Smooth muscle cell (in vitro differentiated cells): ENCODE measurements at regions not wholly inside any gene's neighbourhood (a gene's known extent, or its start where the extent isn't known, plus 50 kb on each side); places are given as distances from the start of the nearest gene placed in this dataset.

Experiments used
- DNase-seq: peaks from one replicate; lab custom pipeline; 2025; ENCODE audit not compliant: unreplicated experiment; lab: John Stamatoyannopoulos, UW
- H2AFZ ChIP-seq: fragments of 200-600 bp; sonication (generic); 2 replicates; pipeline ENCODE4 v1.6.0; 2016; ENCODE audit warnings: antibody characterized with exemption, low read depth, mild to moderate bottlenecking
- H3F3A ChIP-seq: fragments of 200-600 bp; sonication (generic); 2 replicates; pipeline ENCODE4 v1.6.0; 2017; ENCODE audit warnings: antibody characterized with exemption, low read depth
- H3K27ac ChIP-seq: fragments of 200-600 bp; sonication (generic); 2 replicates; pipeline ENCODE4 v1.5.1; 2016; ENCODE audit warnings: low read depth, mild to moderate bottlenecking
- H3K27me3 ChIP-seq: fragments of 200-600 bp; sonication (generic); 2 replicates; pipeline ENCODE4 v1.6.1; 2016; ENCODE audit warnings: low read depth, mild to moderate bottlenecking
- H3K36me3 ChIP-seq: fragments of 200-600 bp; sonication (generic); 2 replicates; pipeline ENCODE4 v1.5.1; 2016; ENCODE audit warnings: low read depth
- H3K4me1 ChIP-seq: fragments of 200-600 bp; sonication (generic); 2 replicates; pipeline ENCODE4 v1.5.1; 2016; ENCODE audit warnings: low read depth
- H3K4me2 ChIP-seq: fragments of 200-600 bp; sonication (generic); 2 replicates; pipeline ENCODE4 v1.6.0; 2016; ENCODE audit warnings: mild to moderate bottlenecking
- H3K4me3 ChIP-seq: fragments of 200-600 bp; sonication (generic); 2 replicates; pipeline ENCODE4 v1.5.1; 2016; ENCODE audit warnings: mild to moderate bottlenecking
- H3K79me2 ChIP-seq: fragments of 200-600 bp; sonication (generic); 2 replicates; pipeline ENCODE4 v1.6.0; 2016; ENCODE audit warnings: low read depth, mild to moderate bottlenecking
- H3K9ac ChIP-seq: fragments of 200-600 bp; sonication (generic); 2 replicates; pipeline ENCODE4 v1.6.0; 2016; ENCODE audit warnings: low read depth
- H3K9me3 ChIP-seq: fragments of 200-600 bp; sonication (generic); replicated peaks from 2 replicates; pipeline ENCODE4 v1.5.1; 2016; ENCODE audit warnings: low read depth
- H4K20me1 ChIP-seq: fragments of 200-600 bp; sonication (generic); 2 replicates; pipeline ENCODE4 v1.6.0; 2016; ENCODE audit warnings: low read depth
- WGBS: methylation state at CpG from one replicate; pipeline ENCODE4 v1.1.7; 2016; ENCODE audit warnings: low lambda C conversion rate; 5-methylcytosine and 5-hydroxymethylcytosine counted together
- TF ChIP-seq, protein P1 (sequence below): fragments of 200-600 bp; sonication (generic); IDR thresholded peaks from 2 replicates; pipeline ENCODE4 v1.5.1; 2017; ENCODE audit warnings: borderline replicate concordance, mild to moderate bottlenecking, antibody characterized with exemption; ENCODE audit not compliant: insufficient read depth, poor library complexity, severe bottlenecking

DNA sequence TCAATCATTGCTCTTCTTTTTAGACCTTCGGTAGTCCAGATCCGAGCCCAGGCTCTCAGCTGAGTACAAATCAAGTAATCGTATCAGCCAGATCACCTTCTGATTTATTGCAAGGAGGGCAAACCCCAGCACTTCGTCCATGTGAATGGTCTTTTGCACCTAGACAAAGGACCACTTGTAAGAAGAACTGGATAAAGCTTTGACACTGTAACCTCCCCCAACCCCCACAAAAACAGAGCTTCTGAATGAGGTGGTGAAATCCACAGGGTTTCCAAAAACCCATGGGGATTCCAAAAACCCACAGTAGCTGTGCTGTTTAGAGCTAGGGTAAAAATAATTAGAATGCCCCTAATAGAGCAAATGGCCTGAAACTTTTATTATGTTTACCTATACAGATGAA is 148.8 kb upstream of the ODAD2 start:
- Histone ChIP-seq H3K9me3 (no peaks in the 10 kb centered on the region), H3K4me2 (no peak overlapping the region), H3K4me3 (no peak overlapping the region), H3K4me1 (peaks cover 12% of the 10 kb centered on the region), H3K9ac (no peak overlapping the region), H3F3A (no peaks in the 10 kb centered on the region), H3K79me2 (no peaks in the 10 kb centered on the region), H3K27me3 (no peaks in the 10 kb centered on the region), H2AFZ (no peak overlapping the region), H3K36me3 (no peaks in the 10 kb centered on the region), H3K27ac (no peak overlapping the region), H4K20me1 (no peaks in the 10 kb centered on the region)
- TF ChIP-seq, protein P1, sequence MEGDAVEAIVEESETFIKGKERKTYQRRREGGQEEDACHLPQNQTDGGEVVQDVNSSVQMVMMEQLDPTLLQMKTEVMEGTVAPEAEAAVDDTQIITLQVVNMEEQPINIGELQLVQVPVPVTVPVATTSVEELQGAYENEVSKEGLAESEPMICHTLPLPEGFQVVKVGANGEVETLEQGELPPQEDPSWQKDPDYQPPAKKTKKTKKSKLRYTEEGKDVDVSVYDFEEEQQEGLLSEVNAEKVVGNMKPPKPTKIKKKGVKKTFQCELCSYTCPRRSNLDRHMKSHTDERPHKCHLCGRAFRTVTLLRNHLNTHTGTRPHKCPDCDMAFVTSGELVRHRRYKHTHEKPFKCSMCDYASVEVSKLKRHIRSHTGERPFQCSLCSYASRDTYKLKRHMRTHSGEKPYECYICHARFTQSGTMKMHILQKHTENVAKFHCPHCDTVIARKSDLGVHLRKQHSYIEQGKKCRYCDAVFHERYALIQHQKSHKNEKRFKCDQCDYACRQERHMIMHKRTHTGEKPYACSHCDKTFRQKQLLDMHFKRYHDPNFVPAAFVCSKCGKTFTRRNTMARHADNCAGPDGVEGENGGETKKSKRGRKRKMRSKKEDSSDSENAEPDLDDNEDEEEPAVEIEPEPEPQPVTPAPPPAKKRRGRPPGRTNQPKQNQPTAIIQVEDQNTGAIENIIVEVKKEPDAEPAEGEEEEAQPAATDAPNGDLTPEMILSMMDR = no peak
- no peak for DNase-seq
- 84% methylated on average over 4 of the region's 4 CpGs for WGBS

DNA sequence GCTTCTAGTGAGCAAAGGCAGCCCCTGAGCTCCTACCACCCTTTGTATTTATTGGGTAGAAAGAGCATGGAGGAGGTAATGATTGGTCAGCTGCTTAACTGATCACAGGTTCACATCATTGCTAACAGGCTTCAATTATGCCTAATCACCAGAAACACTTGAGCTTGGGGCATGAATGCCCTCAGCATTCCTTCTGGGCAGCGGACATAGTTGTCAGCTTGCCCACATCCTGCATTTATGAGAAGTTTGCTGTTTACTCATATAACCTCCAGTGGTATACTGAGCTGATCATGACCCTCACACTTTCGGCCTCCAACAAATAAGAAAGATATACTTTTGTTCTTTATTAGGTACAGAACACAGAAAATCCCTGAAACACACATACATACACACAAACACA is 140.3 kb upstream of the ODAD2 start:
- WGBS = 91% methylated on average over 2 of the region's 2 CpGs
- Histone ChIP-seq H3K9ac (no peak overlapping the region), H3K27ac (no peak overlapping the region), H3K9me3 (no peaks in the 10 kb centered on the region), H3K4me2 (no peak overlapping the region), H3K36me3 (no peaks in the 10 kb centered on the region), H3K4me1 (no peaks in the 10 kb centered on the region), H3K79me2 (no peaks in the 10 kb centered on the region), H3K4me3 (no peak overlapping the region), H3F3A (no peaks in the 10 kb centered on the region), H4K20me1 (no peaks in the 10 kb centered on the region), H2AFZ (no peak overlapping the region), H3K27me3 (no peaks in the 10 kb centered on the region)
- no peak for DNase-seq
- TF ChIP-seq, protein P1 = no peak

DNA sequence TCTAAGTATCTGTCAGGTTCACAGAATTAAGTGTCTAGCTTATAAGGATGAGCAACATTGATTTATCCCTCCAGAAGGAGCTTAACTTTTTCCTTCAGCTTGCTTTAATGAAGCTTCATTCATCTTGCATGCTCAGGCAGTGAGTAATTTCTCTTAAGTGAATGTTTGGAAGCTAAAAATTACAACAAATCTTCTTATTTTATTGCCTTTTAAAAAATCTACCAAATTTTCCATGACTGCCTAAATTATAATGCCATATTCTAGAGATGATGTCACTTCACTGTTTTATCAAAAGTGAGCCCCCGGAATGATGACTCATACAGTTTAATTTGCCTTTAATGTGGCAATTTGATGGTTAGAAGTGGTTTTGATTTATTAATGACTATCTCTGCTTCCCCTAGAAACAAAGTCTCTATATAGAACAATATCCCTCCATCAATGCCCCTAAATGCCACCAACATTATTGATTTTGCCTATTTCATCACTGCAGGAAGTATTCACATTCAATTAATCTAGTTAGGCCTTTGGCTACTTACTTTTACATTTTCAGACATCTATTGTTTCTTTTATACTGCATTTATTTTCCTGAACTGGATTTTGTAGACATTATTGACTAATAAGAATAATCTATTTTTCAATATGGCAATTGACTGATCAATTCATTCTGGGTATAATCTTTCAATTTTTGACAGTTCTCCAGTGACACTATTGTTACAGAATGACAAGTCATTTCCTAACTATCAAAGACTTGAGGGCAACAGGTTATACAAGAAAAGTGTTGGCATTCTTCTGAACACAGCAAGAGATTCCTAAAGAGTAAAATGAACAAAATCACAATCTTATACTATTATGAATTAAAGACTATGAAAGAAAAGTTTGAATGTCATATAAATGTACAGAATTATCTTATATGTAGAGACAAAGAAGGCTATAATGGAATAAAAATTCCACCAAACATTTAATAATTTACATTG is 139.3 kb upstream of the ODAD2 start:
- no peak overlapping the region for H3K27ac ChIP-seq
- H4K20me1 ChIP-seq = no peaks in the 10 kb centered on the region
- H3F3A ChIP-seq = no peaks in the 10 kb centered on the region
- no peak overlapping the region for H3K4me2 ChIP-seq
- TF ChIP-seq, protein P1 = no peak
- H3K4me3 ChIP-seq = no peak overlapping the region
- H3K79me2 ChIP-seq = no peaks in the 10 kb centered on the region
- no peak overlapping the region for H2AFZ ChIP-seq
- H3K36me3 ChIP-seq = no peaks in the 10 kb centered on the region
- no peaks in the 10 kb centered on the region for H3K4me1 ChIP-seq
- H3K27me3 ChIP-seq = no peaks in the 10 kb centered on the region
- H3K9ac ChIP-seq = no peak overlapping the region
- H3K9me3 ChIP-seq = no peaks in the 10 kb centered on the region
- 81% methylated on average over 1 of the region's 1 CpG for WGBS
- DNase-seq = no peak

DNA sequence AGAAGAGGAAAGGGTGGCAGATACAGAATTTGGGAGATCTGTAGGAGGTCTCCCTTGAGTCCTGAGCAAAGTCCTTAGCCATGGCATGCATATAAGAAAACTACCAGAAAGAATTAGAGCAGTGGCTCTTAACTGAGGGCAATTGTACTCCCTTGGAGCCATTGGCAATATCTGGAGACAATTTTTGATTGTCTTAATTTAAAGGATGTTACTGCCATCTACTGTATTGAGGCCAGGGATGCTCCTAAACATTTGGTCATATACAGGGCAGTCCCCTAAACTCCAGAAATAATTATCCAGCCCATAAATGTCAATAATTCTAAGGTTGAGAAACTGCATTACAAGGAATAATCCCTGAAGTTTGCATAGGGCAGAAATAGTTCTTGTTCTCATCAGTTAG is 136.4 kb upstream of the ODAD2 start:
- Histone ChIP-seq H3K36me3 (no peaks in the 10 kb centered on the region), H2AFZ (no peak overlapping the region), H3K79me2 (no peaks in the 10 kb centered on the region), H4K20me1 (no peaks in the 10 kb centered on the region), H3K9ac (no peak overlapping the region), H3K9me3 (no peaks in the 10 kb centered on the region), H3K27ac (no peak overlapping the region), H3K4me1 (no peaks in the 10 kb centered on the region), H3K4me2 (no peak overlapping the region), H3K4me3 (no peak overlapping the region), H3K27me3 (no peaks in the 10 kb centered on the region), H3F3A (no peaks in the 10 kb centered on the region)
- no peak for DNase-seq
- TF ChIP-seq, protein P1 = no peak
